ENCODE measurements at regions not wholly inside any gene's neighbourhood (a gene's known extent, or its start where the extent isn't known, plus 50 kb on each side); places are given as distances from the start of the nearest gene placed in this dataset.
A peak's percentile ranks its signal among the peaks of the same experiment; 100 is the strongest.

- H3K9ac ChIP-seq (ENCODE audit: low read depth in 1 of 2, low read length in 2 of 2) = no peak overlapping the region
- H3K27ac ChIP-seq (ENCODE audit: low read depth in 1 of 2, low read length in 2 of 2) = no peak overlapping the region
- no peaks in the 10 kb centered on the region for H3K36me3 ChIP-seq (ENCODE audit: control insufficient read depth in 4 of 4, insufficient read depth in 3 of 4, low read depth in 1 of 4, low read length in 3 of 4)
- no peaks in the 10 kb centered on the region for H3K9me3 ChIP-seq (ENCODE audit: control insufficient read depth in 4 of 4, low read length in 3 of 4)
- peaks cover 0 to 3% (median 0%) of the 10 kb centered on the region in 4 donors for H3K27me3 ChIP-seq (ENCODE audit: control insufficient read depth in 4 of 4, insufficient read depth in 4 of 4, low read length in 3 of 4)
- no peaks in the 10 kb centered on the region for H3K4me1 ChIP-seq (ENCODE audit: control insufficient read depth in 4 of 4, insufficient read depth in 4 of 4, low read length in 3 of 4)
- DNase-seq (ENCODE audit: low spot score) = no peak
- no peak for TF ChIP-seq HNF4A (conservative IDR thresholded peaks at IDR 0.05)
- TF ChIP-seq SP1 (IDR thresholded peaks at IDR 0.05) = no peak
- TF ChIP-seq RXRA (IDR thresholded peaks at IDR 0.05) = no peak
- H3K4me3 ChIP-seq (ENCODE audit: low read depth in 1 of 3, low read length in 3 of 3) = no peak overlapping the region
- WGBS = 86% methylated on average over 6 of the region's 6 CpGs
These were observed 148.3 kb upstream of the MSX2 start for GRCh38 chr5:174576042-174576441.

- TF ChIP-seq CTCF (IDR thresholded peaks at IDR 0.05; ENCODE audit: low read depth, low read length, missing input control) (peak; percentile 14), JUND (IDR thresholded peaks at IDR 0.05) (no peak), FOXA2 (IDR thresholded peaks at IDR 0.05) (no peak), NR2F2 (IDR thresholded peaks at IDR 0.05) (no peak), ATF3 (IDR thresholded peaks at IDR 0.05) (no peak), SP1 (IDR thresholded peaks at IDR 0.05) (no peak), RXRA (IDR thresholded peaks at IDR 0.05) (no peak), TAF1 (conservative IDR thresholded peaks at IDR 0.05) (no peak), YY1 (IDR thresholded peaks at IDR 0.05) (no peak), RAD21 (IDR thresholded peaks at IDR 0.05) (peak; percentile 32 to 35), MAX (IDR thresholded peaks at IDR 0.05) (no peak), HNF4G (IDR thresholded peaks at IDR 0.05) (no peak), FOXA1 (IDR thresholded peaks at IDR 0.05) (no peak), HNF4A (conservative IDR thresholded peaks at IDR 0.05) (no peak)
- Histone ChIP-seq H3K9ac (ENCODE audit: low read depth in 1 of 2, low read length in 2 of 2) (no peak overlapping the region), H3K27me3 (ENCODE audit: control insufficient read depth in 4 of 4, insufficient read depth in 4 of 4, low read length in 3 of 4) (no peaks in the 10 kb centered on the region), H3K4me3 (ENCODE audit: low read depth in 1 of 3, low read length in 3 of 3) (no peak overlapping the region), H3K4me1 (ENCODE audit: control insufficient read depth in 4 of 4, insufficient read depth in 4 of 4, low read length in 3 of 4) (no peaks in the 10 kb centered on the region), H3K27ac (ENCODE audit: low read depth in 1 of 2, low read length in 2 of 2) (no peak overlapping the region), H3K9me3 (ENCODE audit: control insufficient read depth in 4 of 4, low read length in 3 of 4) (peaks cover 0 to 1% (median 0%) of the 10 kb centered on the region in 4 donors), H3K36me3 (ENCODE audit: control insufficient read depth in 4 of 4, insufficient read depth in 3 of 4, low read depth in 1 of 4, low read length in 3 of 4) (no peaks in the 10 kb centered on the region)
- no peak for DNase-seq (ENCODE audit: low spot score)
- WGBS = 8% methylated on average over 5 of the region's 5 CpGs
These were observed 142.9 kb upstream of the MSX2 start for GRCh38 chr5:174581479-174581878.

GRCh38 chr5:174581894-174582293, 142.5 kb upstream of the MSX2 start:
- Histone ChIP-seq H3K36me3 (ENCODE audit: control insufficient read depth in 4 of 4, insufficient read depth in 3 of 4, low read depth in 1 of 4, low read length in 3 of 4) (no peaks in the 10 kb centered on the region), H3K9me3 (ENCODE audit: control insufficient read depth in 4 of 4, low read length in 3 of 4) (peaks cover 0 to 1% (median 0%) of the 10 kb centered on the region in 4 donors), H3K4me3 (ENCODE audit: low read depth in 1 of 3, low read length in 3 of 3) (no peak overlapping the region), H3K27ac (ENCODE audit: low read depth in 1 of 2, low read length in 2 of 2) (no peak overlapping the region), H3K9ac (ENCODE audit: low read depth in 1 of 2, low read length in 2 of 2) (no peak overlapping the region), H3K4me1 (ENCODE audit: control insufficient read depth in 4 of 4, insufficient read depth in 4 of 4, low read length in 3 of 4) (no peaks in the 10 kb centered on the region), H3K27me3 (ENCODE audit: control insufficient read depth in 4 of 4, insufficient read depth in 4 of 4, low read length in 3 of 4) (no peaks in the 10 kb centered on the region)
- WGBS = 51% methylated on average over 4 of the region's 4 CpGs
- TF ChIP-seq NR2F2 (IDR thresholded peaks at IDR 0.05) = no peak
- no peak for TF ChIP-seq EGR1 (IDR thresholded peaks at IDR 0.05; ENCODE audit: low read depth in 2 of 2)
- TF ChIP-seq FOXA2 (IDR thresholded peaks at IDR 0.05) = no peak
- no peak for TF ChIP-seq SP1 (IDR thresholded peaks at IDR 0.05)
- no peak for TF ChIP-seq ATF3 (IDR thresholded peaks at IDR 0.05)
- no peak for TF ChIP-seq HNF4G (IDR thresholded peaks at IDR 0.05)
- no peak for TF ChIP-seq RAD21 (IDR thresholded peaks at IDR 0.05)
- TF ChIP-seq MAX (IDR thresholded peaks at IDR 0.05) = no peak
- TF ChIP-seq TAF1 (conservative IDR thresholded peaks at IDR 0.05) = no peak
- TF ChIP-seq RXRA (IDR thresholded peaks at IDR 0.05) = no peak
- TF ChIP-seq GABPA (IDR thresholded peaks at IDR 0.05 in 1 of 2, conservative IDR thresholded peaks at IDR 0.05 in 1 of 2) = no peak
- TF ChIP-seq HNF4A (conservative IDR thresholded peaks at IDR 0.05) = no peak
- no peak for TF ChIP-seq YY1 (IDR thresholded peaks at IDR 0.05)
- no peak for TF ChIP-seq FOXA1 (IDR thresholded peaks at IDR 0.05)
- TF ChIP-seq JUND (IDR thresholded peaks at IDR 0.05) = no peak
- no peak for TF ChIP-seq REST (IDR thresholded peaks at IDR 0.05)
- no peak for DNase-seq (ENCODE audit: low spot score)
